GM12891 (cell line): ENCODE measurements at regions not wholly inside any gene's neighbourhood (a gene's known extent, or its start where the extent isn't known, plus 50 kb on each side); places are given as distances from the start of the nearest gene placed in this dataset.
"Not testable (repeated sequence)": the region's sequence is repeated elsewhere in the genome, so short reads cannot be mapped to it uniquely, and the experiment has no call there.

ENCODE experiments used
- DNase-seq: peaks from one replicate; pipeline ENCODE4 v3.0.0; 2011; ENCODE audit warnings: low spot score; ENCODE audit not compliant: insufficient read length
- FAIRE-seq: peaks from 2 replicates; lab custom pipeline; 2011; peaks lifted over from hg19 to GRCh38; lab: Jason Lieb, UNC
- PAX5 ChIP-seq: IDR thresholded peaks from 2 replicates; pipeline ENCODE4 v1.6.1; 2011; ENCODE audit warnings: low read length, moderate library complexity, mild to moderate bottlenecking; ENCODE audit not compliant: insufficient read depth, severe bottlenecking
- POLR2A ChIP-seq: IDR thresholded peaks from 2 replicates; pipeline ENCODE4 v1.6.1; 2011; ENCODE audit warnings: low read depth, low read length, control low read depth
- POLR2AphosphoS5 ChIP-seq: IDR thresholded peaks from 2 replicates; pipeline ENCODE4 v1.6.1; 2011; ENCODE audit warnings: low read depth, low read length, control low read depth
- POU2F2 ChIP-seq: IDR thresholded peaks from 2 replicates; pipeline ENCODE4 v1.6.1; 2011; ENCODE audit warnings: low read depth, mild to moderate bottlenecking, control low read depth, low read length, moderate library complexity
- SPI1 ChIP-seq: IDR thresholded peaks from 2 replicates; pipeline ENCODE4 v1.6.1; 2011; ENCODE audit warnings: low read depth, low read length, control low read depth
- TAF1 ChIP-seq: IDR thresholded peaks from 2 replicates; pipeline ENCODE4 v1.6.1; 2011; ENCODE audit warnings: low read depth, low read length, control low read depth

DNA sequence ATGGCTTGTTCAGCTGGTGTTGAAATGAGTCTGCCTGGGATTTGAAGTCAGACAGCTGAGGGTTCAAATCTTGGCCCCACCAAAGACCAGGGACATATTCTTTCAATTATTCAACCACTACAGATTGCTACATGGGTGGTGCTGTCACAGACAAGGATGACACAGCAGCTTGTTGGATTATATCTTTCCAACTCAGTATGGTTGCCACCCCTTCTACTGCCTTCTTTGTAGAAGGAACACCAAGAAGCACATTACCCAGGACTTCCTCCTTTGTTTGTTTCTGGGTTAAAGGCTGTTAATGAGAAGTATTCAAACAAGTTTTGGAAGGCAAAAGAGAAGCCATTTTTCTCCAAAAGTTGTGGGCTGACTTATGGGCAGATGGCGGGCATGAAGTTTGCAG lies 78.6 kb downstream of the COPRS start:
- FAIRE-seq (no peak), DNase-seq (no peak)
- no peak for TF ChIP-seq POLR2AphosphoS5
- TF ChIP-seq PAX5 = no peak
- no peak for TF ChIP-seq TAF1
- no peak for TF ChIP-seq POU2F2
- no peak for TF ChIP-seq POLR2A
- TF ChIP-seq SPI1 = no peak

GRCh38 chr17:31778523-31778922 lies 80.5 kb downstream of the COPRS start:
- no peak for FAIRE-seq
- TF ChIP-seq POLR2AphosphoS5 (no peak), TAF1 (no peak), SPI1 (no peak), PAX5 (no peak), POLR2A (no peak), POU2F2 (no peak)
- DNase-seq = no peak

- DNase-seq = not testable (repeated sequence)
Observed at GRCh38 chr17:31771328-31771727, 87.7 kb downstream of the COPRS start.

GRCh38 chr17:31770501-31770900 lies 88.5 kb downstream of the COPRS start:
- not testable (repeated sequence) for FAIRE-seq, DNase-seq

More at GRCh38 chr17:31771328-31771727, 87.7 kb downstream of the COPRS start:
- not testable (repeated sequence) for FAIRE-seq

- DNase-seq, FAIRE-seq: not testable (repeated sequence)
Observed at GRCh38 chr17:31761836-31762510, 97.1 kb downstream of the COPRS start.

- no peak for FAIRE-seq
Observed at GRCh38 chr17:31758646-31759045, 100.4 kb downstream of the COPRS start.

DNA sequence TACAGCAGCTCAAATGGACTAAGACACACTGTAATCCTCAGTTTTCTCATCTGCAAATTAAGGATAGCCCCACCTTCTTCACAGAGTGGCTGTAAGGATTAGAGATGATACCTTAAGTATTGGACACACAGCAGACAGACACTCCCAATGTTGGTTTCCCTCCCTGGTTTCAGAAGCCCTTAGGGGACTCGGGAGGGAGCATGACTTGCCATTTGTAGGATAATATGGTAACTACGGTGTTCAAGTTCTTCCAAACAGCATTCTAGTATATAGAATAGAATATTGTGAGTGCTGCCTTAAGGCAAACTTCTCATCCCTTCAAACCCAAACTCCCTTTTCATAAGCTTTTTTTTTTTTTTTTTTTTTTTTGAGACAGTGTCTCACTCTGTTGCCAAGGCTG lies 101.9 kb downstream of the COPRS start:
- FAIRE-seq (no peak), DNase-seq (no peak)
- TF ChIP-seq POLR2AphosphoS5 (no peak), POLR2A (no peak), SPI1 (no peak), PAX5 (no peak), TAF1 (no peak), POU2F2 (no peak)

More at GRCh38 chr17:31758646-31759045, 100.4 kb downstream of the COPRS start:
- TF ChIP-seq POLR2A (no peak), POU2F2 (no peak), SPI1 (no peak), PAX5 (no peak), POLR2AphosphoS5 (no peak), TAF1 (no peak)
- no peak for DNase-seq

DNA sequence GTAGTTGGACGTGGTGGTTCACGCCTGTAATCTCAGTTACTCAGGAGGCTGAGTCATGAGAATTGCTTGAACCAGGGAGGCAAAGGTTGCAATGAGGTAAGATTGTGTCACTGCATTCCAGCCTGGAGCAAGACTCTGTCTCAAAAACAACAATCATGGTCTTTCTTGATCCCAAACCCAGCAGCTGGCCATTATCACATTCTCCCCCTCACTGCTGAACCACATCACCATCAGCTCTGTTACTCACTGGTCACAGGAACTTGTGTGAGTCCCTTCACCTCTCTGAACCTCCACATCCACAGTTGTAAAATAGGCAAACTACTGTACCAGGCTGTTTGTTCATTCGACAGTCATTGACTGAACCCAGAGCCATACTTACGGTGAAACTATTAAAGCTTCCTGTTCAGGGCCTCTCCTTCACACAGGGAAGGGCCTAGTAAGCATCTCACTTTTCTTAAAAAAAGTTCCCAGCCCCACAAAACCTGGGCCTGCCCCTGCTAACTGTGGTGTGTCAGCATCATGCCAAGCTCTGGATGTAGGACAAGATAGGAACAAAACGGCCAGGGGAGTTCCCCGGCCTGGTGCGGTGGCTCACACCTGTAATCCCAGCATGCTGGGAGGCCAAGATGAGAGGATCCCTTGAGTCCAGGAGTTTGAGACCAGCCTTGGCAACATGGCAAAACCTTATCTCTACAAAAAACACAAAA lies 104.7 kb downstream of the COPRS start:
- TF ChIP-seq POLR2A (no peak), PAX5 (no peak), POU2F2 (no peak), POLR2AphosphoS5 (no peak)
- FAIRE-seq = no peak
- DNase-seq = no peak

DNA sequence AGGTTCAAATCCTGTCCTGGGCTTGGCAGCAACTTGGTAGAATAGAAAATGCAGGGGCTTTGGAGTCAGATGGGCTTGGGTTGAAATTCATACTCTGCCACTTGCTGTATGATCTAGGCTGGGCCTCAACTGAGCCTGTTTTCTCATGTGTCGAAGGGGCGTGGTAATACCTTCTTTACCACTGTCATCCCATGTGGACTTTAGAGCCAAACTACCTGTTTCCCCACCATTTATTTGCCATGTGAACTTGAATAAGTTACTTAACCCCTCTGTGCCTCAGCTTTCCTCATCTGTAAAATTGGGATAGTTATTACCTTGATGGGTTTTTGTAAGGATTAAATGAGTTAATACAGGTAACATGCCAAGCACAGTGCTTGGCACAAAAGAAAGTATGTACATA lies 106.0 kb downstream of the COPRS start:
- DNase-seq = no peak
- no peak for FAIRE-seq
- TF ChIP-seq SPI1 = no peak
- no peak for TF ChIP-seq POLR2AphosphoS5
- TF ChIP-seq POLR2A = no peak
- TF ChIP-seq POU2F2 = no peak
- TF ChIP-seq PAX5 = no peak
- TF ChIP-seq TAF1 = no peak

GRCh38 chr17:31752584-31752983 lies 106.5 kb downstream of the COPRS start:
- DNase-seq = no peak
- TF ChIP-seq TAF1 (no peak), POU2F2 (no peak), POLR2A (no peak), SPI1 (no peak), PAX5 (no peak), POLR2AphosphoS5 (no peak)
- FAIRE-seq = no peak
